BJ (cell line): ENCODE measurements at regions not wholly inside any gene's neighbourhood (a gene's known extent, or its start where the extent isn't known, plus 50 kb on each side); places are given as distances from the start of the nearest gene placed in this dataset.

ENCODE experiments used
- CTCF ChIA-PET: fragments of 350-600 bp; formaldehyde crosslinking; extraction: SDS; loops from one replicate; lab custom pipeline; 2021; ENCODE audit warnings: antibody characterized with exemption, inconsistent platforms; lab: Yijun Ruan, JAX
- POLR2A ChIA-PET: fragments of 300-600 bp; sonication (Branson Sonifier 250); formaldehyde crosslinking; extraction: SDS; loops from one replicate; lab custom pipeline; 2021; ENCODE audit warnings: antibody characterized with exemption; lab: Charles Lee
- DNase-seq: peaks from one replicate; pipeline ENCODE4 v3.0.0-alpha.2; 2011; ENCODE audit warnings: low read depth
- H3K27me3 ChIP-seq: 2 replicates; pipeline ENCODE4 v1.6.0; 2011; ENCODE audit warnings: low read length; ENCODE audit not compliant: control insufficient read depth, insufficient read depth
- H3K36me3 ChIP-seq: 2 replicates; pipeline ENCODE4 v1.5.1; 2011; ENCODE audit warnings: low read length; ENCODE audit not compliant: control insufficient read depth, insufficient read depth
- H3K4me3 ChIP-seq: 2 replicates; pipeline ENCODE4 v1.5.1; 2011; ENCODE audit warnings: low read depth, mild to moderate bottlenecking, control low read depth, low read length
- CTCF ChIP-seq: IDR thresholded peaks from 2 replicates; pipeline ENCODE4 v1.5.1; 2011; ENCODE audit warnings: low read depth, mild to moderate bottlenecking, control low read depth, inconsistent platforms, low read length, moderate library complexity; ENCODE audit not compliant: insufficient read depth

- ChIA-PET CTCF (no interaction called here), POLR2A (no interaction called here)
- DNase-seq: no peak
- TF ChIP-seq CTCF: no peak
- Histone ChIP-seq H3K36me3 (no peaks in the 10 kb centered on the region), H3K27me3 (no peaks in the 10 kb centered on the region), H3K4me3 (no peak overlapping the region)
Measured at GRCh38 chrX:14193547-14193946, 163.9 kb upstream of the GEMIN8 start.

DNA sequence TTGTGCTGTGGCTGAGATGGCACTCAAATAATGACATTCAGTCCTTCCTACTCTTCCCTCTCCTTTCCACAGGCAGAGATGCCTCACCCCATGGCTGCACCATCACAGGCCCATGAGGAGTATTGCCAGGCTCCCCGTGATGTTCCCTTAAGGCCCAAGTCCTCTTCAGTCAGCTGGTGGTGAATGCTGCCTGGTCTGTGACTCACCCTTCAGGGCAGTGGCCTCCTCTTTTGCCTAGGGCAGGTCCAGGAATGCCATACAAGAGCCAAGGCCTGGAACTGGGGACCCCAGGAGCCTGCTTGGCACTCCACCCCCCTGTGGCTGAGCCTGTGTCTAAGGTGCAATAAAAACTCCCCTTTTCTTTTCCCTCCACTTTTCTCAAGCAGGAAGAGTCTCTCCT lies 144.2 kb upstream of the GEMIN8 start:
- Histone ChIP-seq H3K27me3 (no peaks in the 10 kb centered on the region), H3K36me3 (no peaks in the 10 kb centered on the region), H3K4me3 (no peak overlapping the region)
- TF ChIP-seq CTCF: no peak
- POLR2A ChIA-PET: no interaction called here
- no peak for DNase-seq
- CTCF ChIA-PET: no interaction called here

- Histone ChIP-seq H3K27me3 (no peaks in the 10 kb centered on the region), H3K36me3 (no peaks in the 10 kb centered on the region), H3K4me3 (no peak overlapping the region)
- ChIA-PET CTCF (no interaction called here), POLR2A (no interaction called here)
- no peak for DNase-seq
- no peak for TF ChIP-seq CTCF
Measured at GRCh38 chrX:14164828-14165227, 135.1 kb upstream of the GEMIN8 start.

DNA sequence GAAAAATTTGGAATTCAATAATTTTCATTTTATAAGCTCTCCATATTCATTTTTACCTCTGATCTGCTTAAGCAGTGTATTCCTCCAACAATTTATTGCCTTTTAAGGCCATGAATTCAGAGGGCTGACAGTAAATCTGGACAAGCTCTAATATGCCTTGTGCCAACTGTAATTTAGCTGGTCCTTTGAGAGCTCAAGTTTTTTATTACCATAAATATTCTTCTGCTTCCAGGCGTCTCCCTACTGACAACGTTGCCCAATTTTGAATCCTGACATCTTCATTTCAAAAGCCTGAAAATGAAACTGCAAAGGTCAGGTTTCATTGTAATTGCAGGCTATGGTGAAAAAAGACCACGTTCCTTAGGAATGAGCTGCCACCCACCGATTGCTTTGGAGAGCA lies 95.8 kb upstream of the GEMIN8 start:
- no peak for DNase-seq
- no peak overlapping the region for H3K4me3 ChIP-seq
- TF ChIP-seq CTCF: no peak
- H3K27me3 ChIP-seq: no peaks in the 10 kb centered on the region
- ChIA-PET POLR2A (interaction anchor here (0.5 kb wide), 1 partner anchor 378 kb away, joined by 3 read pairs; no protein-coding TSS in a partner anchor), CTCF (interaction anchor here (1.7 kb wide), 1 partner anchor 21 kb away, joined by 3 read pairs; no protein-coding TSS in a partner anchor)
- H3K36me3 ChIP-seq: no peaks in the 10 kb centered on the region

GRCh38 chrX:14124562-14124961 lies 94.9 kb upstream of the GEMIN8 start:
- no peak for TF ChIP-seq CTCF
- ChIA-PET POLR2A (no interaction called here), CTCF (no interaction called here)
- Histone ChIP-seq H3K4me3 (no peak overlapping the region), H3K36me3 (no peaks in the 10 kb centered on the region), H3K27me3 (no peaks in the 10 kb centered on the region)
- DNase-seq: no peak
